ENCODE measurements at regions not wholly inside any gene's neighbourhood (a gene's known extent, or its start where the extent isn't known, plus 50 kb on each side); places are given as distances from the start of the nearest gene placed in this dataset.

DNA sequence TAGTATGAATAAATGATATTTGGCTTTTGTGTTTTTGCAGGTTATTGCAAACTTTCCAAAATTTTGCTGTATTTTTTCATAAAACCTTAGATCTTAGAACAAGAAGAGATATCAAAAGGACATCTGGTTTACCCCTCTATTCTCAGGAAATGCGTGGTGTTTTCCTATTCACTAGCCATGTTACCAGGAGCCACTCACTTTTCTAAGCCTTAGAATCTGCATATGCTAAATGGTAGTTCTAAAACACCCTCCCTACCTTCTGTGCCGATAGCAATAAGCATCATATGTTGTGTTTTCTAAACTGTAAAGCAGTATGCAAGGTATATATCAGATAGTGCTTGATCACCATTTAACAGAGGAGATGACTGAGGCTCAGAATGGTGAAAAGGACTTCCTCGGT, 715.0 kb upstream of the CELF2 start:
- no peak for TF ChIP-seq EP300 (IDR thresholded peaks at IDR 0.05)
- no peak for TF ChIP-seq POLR2A (IDR thresholded peaks at IDR 0.05; ENCODE audit: low read length)
- TF ChIP-seq, protein P1, sequence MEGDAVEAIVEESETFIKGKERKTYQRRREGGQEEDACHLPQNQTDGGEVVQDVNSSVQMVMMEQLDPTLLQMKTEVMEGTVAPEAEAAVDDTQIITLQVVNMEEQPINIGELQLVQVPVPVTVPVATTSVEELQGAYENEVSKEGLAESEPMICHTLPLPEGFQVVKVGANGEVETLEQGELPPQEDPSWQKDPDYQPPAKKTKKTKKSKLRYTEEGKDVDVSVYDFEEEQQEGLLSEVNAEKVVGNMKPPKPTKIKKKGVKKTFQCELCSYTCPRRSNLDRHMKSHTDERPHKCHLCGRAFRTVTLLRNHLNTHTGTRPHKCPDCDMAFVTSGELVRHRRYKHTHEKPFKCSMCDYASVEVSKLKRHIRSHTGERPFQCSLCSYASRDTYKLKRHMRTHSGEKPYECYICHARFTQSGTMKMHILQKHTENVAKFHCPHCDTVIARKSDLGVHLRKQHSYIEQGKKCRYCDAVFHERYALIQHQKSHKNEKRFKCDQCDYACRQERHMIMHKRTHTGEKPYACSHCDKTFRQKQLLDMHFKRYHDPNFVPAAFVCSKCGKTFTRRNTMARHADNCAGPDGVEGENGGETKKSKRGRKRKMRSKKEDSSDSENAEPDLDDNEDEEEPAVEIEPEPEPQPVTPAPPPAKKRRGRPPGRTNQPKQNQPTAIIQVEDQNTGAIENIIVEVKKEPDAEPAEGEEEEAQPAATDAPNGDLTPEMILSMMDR (IDR thresholded peaks at IDR 0.05) = no peak
- no peak for TF ChIP-seq RCOR1 (IDR thresholded peaks at IDR 0.05; ENCODE audit: low read depth, low read length)
- TF ChIP-seq JUNB (IDR thresholded peaks at IDR 0.05) = no peak
- no peak for TF ChIP-seq SREBF2 (IDR thresholded peaks at IDR 0.05)
- no peak for TF ChIP-seq TFCP2L1 (CRISPR knock-in tag; IDR thresholded peaks at IDR 0.05)
- no peak for TF ChIP-seq CBX8 (IDR thresholded peaks at IDR 0.05)
- TF ChIP-seq RFX5 (IDR thresholded peaks at IDR 0.05) = no peak
